ENCODE measurements at regions not wholly inside any gene's neighbourhood (a gene's known extent, or its start where the extent isn't known, plus 50 kb on each side); places are given as distances from the start of the nearest gene placed in this dataset.

DNA sequence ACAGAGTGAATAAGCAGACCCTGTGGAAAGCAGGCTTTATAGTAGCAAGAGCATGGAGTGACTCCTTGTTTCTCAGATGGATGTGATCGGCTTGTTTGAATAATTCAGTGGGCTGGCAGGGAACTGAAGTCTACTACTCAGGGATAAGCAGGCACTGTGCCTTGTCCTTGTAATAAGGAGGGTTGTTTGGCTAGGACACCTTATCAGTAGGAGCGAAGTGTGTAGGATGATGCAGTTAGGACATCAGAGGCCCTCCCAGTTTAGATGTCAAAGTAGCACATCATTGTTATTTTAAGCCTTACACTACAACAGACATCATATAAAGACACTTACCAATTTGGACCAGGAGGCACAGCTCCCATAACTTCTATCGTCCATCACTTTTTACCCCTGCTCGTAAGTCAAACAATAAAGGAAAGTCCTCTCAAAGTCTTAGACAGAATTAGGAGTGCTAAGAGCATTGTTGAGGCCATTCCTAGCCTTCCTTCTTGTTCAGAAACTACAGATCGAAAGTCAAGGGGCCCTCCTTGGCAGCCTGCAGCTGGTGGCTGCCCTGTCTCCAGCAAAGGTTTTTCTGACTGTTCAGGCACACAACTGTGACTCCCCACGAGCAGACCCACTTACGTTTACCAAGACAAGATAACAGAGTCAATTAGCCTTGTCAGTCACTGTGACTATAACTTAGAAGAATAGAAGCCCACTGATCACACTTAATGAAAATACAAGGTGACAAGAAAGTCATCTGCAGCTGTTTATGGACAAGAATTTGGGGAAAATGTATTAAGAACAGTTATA is 218.6 kb downstream of the SNX18 start:
- no TSS peak for BruUV-seq (replicated peaks)
- ATAC-seq (no peak), DNase-seq (no peak)
- Histone ChIP-seq H3K9me2 (replicated peaks; ENCODE audit: low read length) (no peaks in the 10 kb centered on the region), H3K27me3 (ENCODE audit: low read length) (no peaks in the 10 kb centered on the region), H2AFZ (ENCODE audit: low read length) (no peak overlapping the region), H3K4me3 (ENCODE audit: low read length) (no peak overlapping the region), H3K27ac (ENCODE audit: low read length) (no peak overlapping the region), H3K36me3 (ENCODE audit: low read depth, low read length) (no peaks in the 10 kb centered on the region), H4K20me1 (ENCODE audit: low read length) (no peaks in the 10 kb centered on the region), H3K9me3 (ENCODE audit: low read length) (no peaks in the 10 kb centered on the region), H3K4me2 (ENCODE audit: low read length) (no peak overlapping the region), H3F3A (ENCODE audit: low read length, unreplicated experiment) (no peaks in the 10 kb centered on the region), H3K79me2 (ENCODE audit: low read length) (no peaks in the 10 kb centered on the region), H3K9ac (ENCODE audit: low read length) (no peak overlapping the region), H3K4me1 (ENCODE audit: insufficient read depth, low read length) (peaks cover 9% of the 10 kb centered on the region)
- TF ChIP-seq, protein P1, sequence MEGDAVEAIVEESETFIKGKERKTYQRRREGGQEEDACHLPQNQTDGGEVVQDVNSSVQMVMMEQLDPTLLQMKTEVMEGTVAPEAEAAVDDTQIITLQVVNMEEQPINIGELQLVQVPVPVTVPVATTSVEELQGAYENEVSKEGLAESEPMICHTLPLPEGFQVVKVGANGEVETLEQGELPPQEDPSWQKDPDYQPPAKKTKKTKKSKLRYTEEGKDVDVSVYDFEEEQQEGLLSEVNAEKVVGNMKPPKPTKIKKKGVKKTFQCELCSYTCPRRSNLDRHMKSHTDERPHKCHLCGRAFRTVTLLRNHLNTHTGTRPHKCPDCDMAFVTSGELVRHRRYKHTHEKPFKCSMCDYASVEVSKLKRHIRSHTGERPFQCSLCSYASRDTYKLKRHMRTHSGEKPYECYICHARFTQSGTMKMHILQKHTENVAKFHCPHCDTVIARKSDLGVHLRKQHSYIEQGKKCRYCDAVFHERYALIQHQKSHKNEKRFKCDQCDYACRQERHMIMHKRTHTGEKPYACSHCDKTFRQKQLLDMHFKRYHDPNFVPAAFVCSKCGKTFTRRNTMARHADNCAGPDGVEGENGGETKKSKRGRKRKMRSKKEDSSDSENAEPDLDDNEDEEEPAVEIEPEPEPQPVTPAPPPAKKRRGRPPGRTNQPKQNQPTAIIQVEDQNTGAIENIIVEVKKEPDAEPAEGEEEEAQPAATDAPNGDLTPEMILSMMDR (conservative IDR thresholded peaks at IDR 0.05; ENCODE audit: low read depth, low read length): no peak
- no peak for TF ChIP-seq EZH2phosphoT487 (IDR thresholded peaks at IDR 0.05; ENCODE audit: borderline replicate concordance, low read length)
- TF ChIP-seq EZH2 (IDR thresholded peaks at IDR 0.05; ENCODE audit: low read length, unreplicated experiment): no peak
- POLR2A ChIA-PET (ENCODE audit: unreplicated experiment): no interaction called here
- intact Hi-C loops (cut with micrococcal nuclease): no loop called here
- CTCF ChIA-PET: no interaction called here

DNA sequence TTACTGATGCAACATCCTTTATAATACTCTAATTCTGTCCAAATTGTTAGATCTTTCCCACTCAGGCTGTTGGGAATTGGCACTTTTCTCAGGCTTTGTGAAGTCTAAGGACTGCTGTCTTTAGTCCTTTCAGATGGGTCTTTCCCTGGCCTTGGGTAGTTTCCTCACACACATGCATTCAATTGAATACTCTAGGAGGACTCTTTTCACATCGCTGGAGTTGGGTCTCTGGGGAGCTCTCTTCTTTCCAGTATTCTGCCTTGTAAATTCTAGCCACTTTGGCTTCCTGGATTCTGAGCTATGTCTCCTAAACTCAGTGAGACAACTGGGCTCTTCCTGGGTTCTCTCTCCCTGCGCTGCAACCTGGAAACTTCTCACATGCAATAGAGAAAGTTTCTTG is 215.5 kb downstream of the SNX18 start:
- no TSS peak for BruUV-seq (replicated peaks)
- DNase-seq: no peak
- Histone ChIP-seq H3K27me3 (ENCODE audit: low read length) (no peaks in the 10 kb centered on the region), H2AFZ (ENCODE audit: low read length) (no peak overlapping the region), H3K4me2 (ENCODE audit: low read length) (no peak overlapping the region), H3F3A (ENCODE audit: low read length, unreplicated experiment) (no peaks in the 10 kb centered on the region), H3K9ac (ENCODE audit: low read length) (no peak overlapping the region), H3K9me2 (replicated peaks; ENCODE audit: low read length) (no peaks in the 10 kb centered on the region), H3K4me3 (ENCODE audit: low read length) (no peak overlapping the region), H3K79me2 (ENCODE audit: low read length) (no peaks in the 10 kb centered on the region), H3K4me1 (ENCODE audit: insufficient read depth, low read length) (peaks cover 2% of the 10 kb centered on the region), H3K36me3 (ENCODE audit: low read depth, low read length) (no peaks in the 10 kb centered on the region), H3K27ac (ENCODE audit: low read length) (no peak overlapping the region), H3K9me3 (ENCODE audit: low read length) (no peaks in the 10 kb centered on the region), H4K20me1 (ENCODE audit: low read length) (no peaks in the 10 kb centered on the region)
- ATAC-seq: no peak
- CTCF ChIA-PET: no interaction called here
- TF ChIP-seq EZH2 (IDR thresholded peaks at IDR 0.05; ENCODE audit: low read length, unreplicated experiment): no peak
- TF ChIP-seq, protein P1 (conservative IDR thresholded peaks at IDR 0.05; ENCODE audit: low read depth, low read length): no peak
- TF ChIP-seq EZH2phosphoT487 (IDR thresholded peaks at IDR 0.05; ENCODE audit: borderline replicate concordance, low read length): no peak
- POLR2A ChIA-PET (ENCODE audit: unreplicated experiment): no interaction called here
- intact Hi-C loops (cut with micrococcal nuclease): no loop called here

DNA sequence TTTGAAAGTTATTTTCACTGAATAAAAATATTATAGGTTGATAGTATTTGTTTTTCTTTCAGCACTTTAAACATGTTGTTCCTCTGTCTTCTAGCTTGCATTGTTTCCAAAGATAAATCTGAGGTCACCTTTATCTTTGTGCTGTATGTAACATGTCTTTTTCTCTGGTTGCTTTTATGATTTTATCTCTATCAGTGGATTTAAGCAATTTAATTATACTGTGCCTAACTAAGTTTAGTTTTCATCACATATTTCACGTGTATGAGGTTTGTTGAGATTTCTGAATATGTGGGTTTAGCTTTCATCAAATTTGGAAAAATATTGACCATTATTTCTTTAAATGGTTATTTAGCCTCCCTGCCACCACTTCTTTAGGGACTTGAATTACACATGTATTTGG is 214.5 kb downstream of the SNX18 start:
- Histone ChIP-seq H4K20me1 (ENCODE audit: low read length) (no peaks in the 10 kb centered on the region), H3K4me1 (ENCODE audit: insufficient read depth, low read length) (no peaks in the 10 kb centered on the region), H3K4me2 (ENCODE audit: low read length) (no peak overlapping the region), H3K9ac (ENCODE audit: low read length) (no peak overlapping the region), H3K9me2 (replicated peaks; ENCODE audit: low read length) (no peaks in the 10 kb centered on the region), H3K79me2 (ENCODE audit: low read length) (no peaks in the 10 kb centered on the region), H2AFZ (ENCODE audit: low read length) (no peak overlapping the region), H3K27ac (ENCODE audit: low read length) (no peak overlapping the region), H3K36me3 (ENCODE audit: low read depth, low read length) (no peaks in the 10 kb centered on the region), H3K27me3 (ENCODE audit: low read length) (no peaks in the 10 kb centered on the region), H3K9me3 (ENCODE audit: low read length) (no peaks in the 10 kb centered on the region), H3K4me3 (ENCODE audit: low read length) (no peak overlapping the region), H3F3A (ENCODE audit: low read length, unreplicated experiment) (no peaks in the 10 kb centered on the region)
- intact Hi-C loops (cut with micrococcal nuclease): no loop called here
- TF ChIP-seq EZH2phosphoT487 (IDR thresholded peaks at IDR 0.05; ENCODE audit: borderline replicate concordance, low read length): no peak
- TF ChIP-seq EZH2 (IDR thresholded peaks at IDR 0.05; ENCODE audit: low read length, unreplicated experiment): no peak
- TF ChIP-seq, protein P1 (conservative IDR thresholded peaks at IDR 0.05; ENCODE audit: low read depth, low read length): no peak
- ATAC-seq: no peak
- ChIA-PET CTCF (no interaction called here), POLR2A (ENCODE audit: unreplicated experiment) (no interaction called here)
- no TSS peak for BruUV-seq (replicated peaks)
- no peak for DNase-seq
